SK-MEL-5 (cell line): ENCODE measurements at regions not wholly inside any gene's neighbourhood (a gene's known extent, or its start where the extent isn't known, plus 50 kb on each side); places are given as distances from the start of the nearest gene placed in this dataset.
A peak's percentile ranks its signal among the peaks of the same experiment; 100 is the strongest.

Experiments used
- DNase-seq: peaks from one replicate; pipeline ENCODE4 v3.0.0-alpha.2; 2016; ENCODE audit warnings: low read depth, low spot score
- in situ Hi-C: cut with HindIII; loops from 2 replicates; pipeline ENCODE4 v1.10.0; 2016; ENCODE audit warnings: low sequenced_read_pairs, high pct_unique_total_duplicates, low pct_unique_long_range_greater_than_20kb

- no peak for DNase-seq
- in situ Hi-C loops, result no loop called here
Observed at GRCh38 chr3:180359061-180359952, 242.7 kb upstream of the TTC14 start.

GRCh38 chr3:180359953-180360279 lies 242.0 kb upstream of the TTC14 start:
- DNase-seq, result no peak
- in situ Hi-C loops, result no loop called here

- DNase-seq, result peak; percentile 80
- in situ Hi-C loops, result no loop called here
Observed at GRCh38 chr3:180362081-180362480, 239.9 kb upstream of the TTC14 start.

GRCh38 chr3:180375831-180376230 lies 226.1 kb upstream of the TTC14 start:
- in situ Hi-C loops, result no loop called here
- no peak for DNase-seq

- in situ Hi-C loops, result no loop called here
- no peak for DNase-seq
Observed at GRCh38 chr3:180378496-180378895, 223.5 kb upstream of the TTC14 start.

GRCh38 chr3:180382638-180383180 lies 219.3 kb upstream of the TTC14 start:
- peak; percentile 91 for DNase-seq
- in situ Hi-C loops, result no loop called here

GRCh38 chr3:180383332-180384020 lies 218.5 kb upstream of the TTC14 start:
- in situ Hi-C loops, result no loop called here
- peak; percentile 40 for DNase-seq

- in situ Hi-C loops, result no loop called here
- DNase-seq, result no peak
Observed at GRCh38 chr3:180390313-180390712, 211.7 kb upstream of the TTC14 start.

- no peak for DNase-seq
- in situ Hi-C loops, result no loop called here
Observed at GRCh38 chr3:180391001-180391400, 211.0 kb upstream of the TTC14 start.

- in situ Hi-C loops, result no loop called here
Observed at GRCh38 chr3:180401226-180401625, 200.7 kb upstream of the TTC14 start.

GRCh38 chr3:180402471-180403073 lies 199.4 kb upstream of the TTC14 start:
- in situ Hi-C loops, result no loop called here
- no peak for DNase-seq

More at GRCh38 chr3:180401226-180401625, 200.7 kb upstream of the TTC14 start:
- DNase-seq, result no peak

- DNase-seq, result no peak
- in situ Hi-C loops, result no loop called here
Observed at GRCh38 chr3:180403156-180403555, 198.8 kb upstream of the TTC14 start.

- in situ Hi-C loops, result no loop called here
- no peak for DNase-seq
Observed at GRCh38 chr3:180408654-180409053, 193.3 kb upstream of the TTC14 start.

GRCh38 chr3:180409170-180409569 lies 192.8 kb upstream of the TTC14 start:
- no peak for DNase-seq
- in situ Hi-C loops, result no loop called here

- in situ Hi-C loops, result no loop called here
Observed at GRCh38 chr3:180409883-180410282, 192.1 kb upstream of the TTC14 start.

GRCh38 chr3:180414157-180414556 lies 187.8 kb upstream of the TTC14 start:
- no peak for DNase-seq
- in situ Hi-C loops, result no loop called here

More at GRCh38 chr3:180409883-180410282, 192.1 kb upstream of the TTC14 start:
- no peak for DNase-seq

GRCh38 chr3:180416111-180416594 lies 185.8 kb upstream of the TTC14 start:
- in situ Hi-C loops, result no loop called here
- DNase-seq, result peak; percentile 94

- DNase-seq, result no peak
- in situ Hi-C loops, result no loop called here
Observed at GRCh38 chr3:180417241-180417640, 184.7 kb upstream of the TTC14 start.
